PFSK-1 (cell line): ENCODE measurements at regions not wholly inside any gene's neighbourhood (a gene's known extent, or its start where the extent isn't known, plus 50 kb on each side); places are given as distances from the start of the nearest gene placed in this dataset.

Experiments
- FOXP2 ChIP-seq: optimal IDR thresholded peaks from 2 replicates; pipeline ENCODE3; 2011; ENCODE audit warnings: borderline replicate concordance, control low read depth, inconsistent platforms; ENCODE audit not compliant: insufficient read depth; ENCODE audit errors: extremely low read length, extremely low read depth
- POLR2AphosphoS5 ChIP-seq: IDR thresholded peaks from 2 replicates; pipeline ENCODE4 v1.6.1; 2012; ENCODE audit warnings: low read depth, mild to moderate bottlenecking, control low read depth, low read length, moderate library complexity
- SIN3A ChIP-seq: IDR thresholded peaks from 2 replicates; pipeline ENCODE4 v1.6.1; 2012; ENCODE audit warnings: mild to moderate bottlenecking, low read length, moderate library complexity, borderline replicate concordance; ENCODE audit not compliant: insufficient read depth
- TAF1 ChIP-seq: IDR thresholded peaks from 2 replicates; pipeline ENCODE4 v1.6.1; 2012; ENCODE audit warnings: low read length, control low read depth, borderline replicate concordance; ENCODE audit not compliant: insufficient read depth
- TF ChIP-seq, protein P1 (sequence below), 2 experiments: IDR thresholded peaks; 2 replicates each; pipeline versions ENCODE4 v1.6.1 to v1.8.0; 2011 to 2012; ENCODE audit warnings: low read depth in 2 of 2, low read length in 2 of 2, control low read depth in 1 of 2, inconsistent platforms in 1 of 2, mild to moderate bottlenecking in 1 of 2, moderate library complexity in 1 of 2; ENCODE audit not compliant: insufficient read depth in 1 of 2

DNA sequence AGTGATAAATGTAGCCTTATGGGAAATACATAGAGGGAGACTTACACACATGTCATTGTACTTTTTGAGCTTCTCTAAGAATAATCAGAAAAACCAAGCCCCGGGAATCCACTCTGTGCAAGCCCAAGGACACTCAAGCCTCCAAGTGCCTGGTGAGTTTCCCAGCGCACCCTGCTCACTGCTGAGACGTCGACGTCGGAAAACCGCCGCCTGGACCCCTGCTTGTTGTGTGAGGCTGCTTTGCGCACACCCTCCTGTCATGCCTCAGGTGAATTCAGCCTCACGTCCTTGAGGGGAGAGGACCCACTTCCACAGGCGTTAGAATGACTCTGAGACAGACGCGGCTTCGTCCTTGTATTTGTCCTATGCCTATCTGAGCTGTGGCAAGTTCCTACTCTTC lies 368.4 kb upstream of the AKR1E2 start:
- TF ChIP-seq FOXP2, result no peak
- TF ChIP-seq SIN3A, result no peak
- TF ChIP-seq, protein P1, sequence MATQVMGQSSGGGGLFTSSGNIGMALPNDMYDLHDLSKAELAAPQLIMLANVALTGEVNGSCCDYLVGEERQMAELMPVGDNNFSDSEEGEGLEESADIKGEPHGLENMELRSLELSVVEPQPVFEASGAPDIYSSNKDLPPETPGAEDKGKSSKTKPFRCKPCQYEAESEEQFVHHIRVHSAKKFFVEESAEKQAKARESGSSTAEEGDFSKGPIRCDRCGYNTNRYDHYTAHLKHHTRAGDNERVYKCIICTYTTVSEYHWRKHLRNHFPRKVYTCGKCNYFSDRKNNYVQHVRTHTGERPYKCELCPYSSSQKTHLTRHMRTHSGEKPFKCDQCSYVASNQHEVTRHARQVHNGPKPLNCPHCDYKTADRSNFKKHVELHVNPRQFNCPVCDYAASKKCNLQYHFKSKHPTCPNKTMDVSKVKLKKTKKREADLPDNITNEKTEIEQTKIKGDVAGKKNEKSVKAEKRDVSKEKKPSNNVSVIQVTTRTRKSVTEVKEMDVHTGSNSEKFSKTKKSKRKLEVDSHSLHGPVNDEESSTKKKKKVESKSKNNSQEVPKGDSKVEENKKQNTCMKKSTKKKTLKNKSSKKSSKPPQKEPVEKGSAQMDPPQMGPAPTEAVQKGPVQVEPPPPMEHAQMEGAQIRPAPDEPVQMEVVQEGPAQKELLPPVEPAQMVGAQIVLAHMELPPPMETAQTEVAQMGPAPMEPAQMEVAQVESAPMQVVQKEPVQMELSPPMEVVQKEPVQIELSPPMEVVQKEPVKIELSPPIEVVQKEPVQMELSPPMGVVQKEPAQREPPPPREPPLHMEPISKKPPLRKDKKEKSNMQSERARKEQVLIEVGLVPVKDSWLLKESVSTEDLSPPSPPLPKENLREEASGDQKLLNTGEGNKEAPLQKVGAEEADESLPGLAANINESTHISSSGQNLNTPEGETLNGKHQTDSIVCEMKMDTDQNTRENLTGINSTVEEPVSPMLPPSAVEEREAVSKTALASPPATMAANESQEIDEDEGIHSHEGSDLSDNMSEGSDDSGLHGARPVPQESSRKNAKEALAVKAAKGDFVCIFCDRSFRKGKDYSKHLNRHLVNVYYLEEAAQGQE (IDR thresholded peaks at IDR 0.05; ENCODE audit: insufficient read depth in 1 of 2, low read depth in 2 of 2, low read length in 2 of 2), result no peak
- no peak for TF ChIP-seq POLR2AphosphoS5
- TF ChIP-seq TAF1, result no peak

DNA sequence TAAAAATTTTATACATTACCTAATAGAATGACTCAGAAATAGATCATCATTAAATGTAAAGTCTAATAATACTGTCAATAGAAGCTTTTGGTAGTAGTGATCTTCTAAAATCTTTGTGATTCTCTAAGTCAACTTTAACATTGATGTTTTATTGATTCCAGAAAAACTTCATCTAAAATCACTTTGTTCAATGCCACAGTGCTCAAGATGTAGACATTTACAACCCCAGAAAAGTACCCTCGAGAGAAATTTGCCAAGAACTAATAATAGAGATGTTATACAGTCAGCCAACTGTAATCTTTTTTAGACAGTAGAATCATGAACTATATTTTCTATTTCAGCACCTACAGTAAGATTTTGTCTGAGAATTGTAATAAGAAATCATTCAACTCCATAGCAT lies 369.2 kb upstream of the AKR1E2 start:
- TF ChIP-seq POLR2AphosphoS5 (no peak), FOXP2 (no peak), SIN3A (no peak), TAF1 (no peak)
- TF ChIP-seq, protein P1 (IDR thresholded peaks at IDR 0.05; ENCODE audit: insufficient read depth in 1 of 2, low read depth in 2 of 2, low read length in 2 of 2), result no peak

DNA sequence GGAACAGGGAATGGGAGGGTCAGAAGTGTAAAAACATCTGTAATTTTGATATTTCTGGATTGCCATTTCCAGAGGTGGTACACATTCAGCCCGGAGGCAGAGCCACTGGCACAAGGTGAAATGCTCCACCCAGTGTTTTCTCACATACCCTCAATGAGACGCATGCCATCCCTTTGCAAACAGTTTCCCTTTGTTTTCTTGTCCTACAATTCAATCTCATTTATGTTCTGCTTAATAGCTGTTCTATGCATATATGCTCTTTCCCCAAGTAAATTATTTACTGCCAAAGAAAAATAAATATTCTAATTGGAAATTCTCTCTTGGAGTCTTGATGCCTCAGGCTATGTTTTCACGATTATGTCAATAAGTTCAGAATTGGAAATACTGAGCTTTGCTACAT lies 369.7 kb upstream of the AKR1E2 start:
- TF ChIP-seq, protein P1 (IDR thresholded peaks at IDR 0.05; ENCODE audit: insufficient read depth in 1 of 2, low read depth in 2 of 2, low read length in 2 of 2), result no peak
- no peak for TF ChIP-seq POLR2AphosphoS5
- TF ChIP-seq SIN3A, result no peak
- TF ChIP-seq FOXP2, result no peak
- no peak for TF ChIP-seq TAF1

DNA sequence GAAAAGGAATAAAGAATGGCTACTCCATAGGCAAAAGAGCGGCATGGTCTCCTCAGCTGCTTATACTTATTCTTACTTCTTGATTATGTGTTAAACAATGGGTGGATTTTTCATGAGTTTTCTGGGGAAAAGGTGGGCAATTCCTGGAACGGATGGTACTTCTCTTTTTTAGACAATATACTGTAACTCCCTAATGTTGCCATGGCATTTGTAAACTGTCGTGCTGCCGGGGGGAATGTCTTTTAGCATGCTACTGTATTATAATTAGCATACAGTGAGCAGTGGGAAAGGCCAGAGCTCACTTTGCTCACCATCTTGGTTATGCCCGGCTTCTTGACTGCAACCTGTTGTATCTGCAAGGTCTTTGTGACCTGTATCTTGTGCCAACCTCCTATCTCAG lies 372.1 kb upstream of the AKR1E2 start:
- TF ChIP-seq, protein P1 (IDR thresholded peaks at IDR 0.05; ENCODE audit: insufficient read depth in 1 of 2, low read depth in 2 of 2, low read length in 2 of 2), result no peak
- no peak for TF ChIP-seq TAF1
- no peak for TF ChIP-seq SIN3A

DNA sequence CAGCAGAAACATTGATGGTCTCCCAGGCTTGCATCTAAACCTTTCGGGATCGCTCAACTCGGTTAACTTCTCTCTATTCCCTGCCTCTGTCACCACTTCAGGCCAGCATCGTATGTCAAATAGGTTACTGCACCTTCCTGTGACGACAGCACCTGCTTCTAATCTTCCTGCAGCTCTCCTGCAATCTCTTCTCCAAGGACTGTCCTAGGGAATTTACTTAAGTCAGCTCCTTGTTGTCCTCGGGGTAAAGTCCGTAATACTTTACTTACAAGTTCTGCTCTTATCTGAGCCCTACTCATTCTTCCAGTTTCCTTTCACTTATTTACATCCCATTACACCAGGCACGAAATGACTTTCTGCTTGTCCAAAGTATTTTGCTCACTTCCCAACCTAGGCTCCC lies 372.7 kb upstream of the AKR1E2 start:
- TF ChIP-seq FOXP2, result no peak
- TF ChIP-seq, protein P1 (IDR thresholded peaks at IDR 0.05; ENCODE audit: insufficient read depth in 1 of 2, low read depth in 2 of 2, low read length in 2 of 2), result no peak
- no peak for TF ChIP-seq SIN3A
- TF ChIP-seq TAF1, result no peak
- no peak for TF ChIP-seq POLR2AphosphoS5
